Transverse colon (tissue), 4 donors: ENCODE measurements at regions not wholly inside any gene's neighbourhood (a gene's known extent, or its start where the extent isn't known, plus 50 kb on each side); places are given as distances from the start of the nearest gene placed in this dataset.
A peak's percentile ranks its signal among the peaks of the same experiment; 100 is the strongest.

Source experiments
- DNase-seq: peaks from one replicate; pipeline ENCODE4 v3.0.0-alpha.2; 2019
- H3K27ac ChIP-seq, 4 donors: fragments of 200-600 bp; sonication (generic); 2 replicates each; pipeline ENCODE4 v1.5.1; 2016 to 2018; ENCODE audit warnings: inconsistent platforms in 4 of 4
- H3K27me3 ChIP-seq: fragments of 200-600 bp; sonication (generic); 2 replicates; pipeline ENCODE4 v1.5.1; 2017; ENCODE audit warnings: inconsistent platforms
- H3K36me3 ChIP-seq, 4 donors: fragments of 200-600 bp; sonication (generic); 2 replicates each; pipeline ENCODE4 v1.5.1; 2017 to 2019; ENCODE audit warnings: inconsistent platforms in 4 of 4
- H3K4me1 ChIP-seq, 4 donors: fragments of 200-600 bp; sonication (generic); 2 replicates each; pipeline ENCODE4 v1.5.1; 2017 to 2020; ENCODE audit warnings: inconsistent platforms in 4 of 4
- H3K4me3 ChIP-seq, 4 donors: fragments of 200-600 bp; sonication (generic); 1 replicate in 1 of 4; 2 replicates in 3 of 4; pipeline versions ENCODE4 v1.5.1 to v1.6.1; 2017 to 2019; ENCODE audit warnings: inconsistent platforms in 4 of 4
- H3K9me3 ChIP-seq, 2 donors: fragments of 200-600 bp; sonication (generic); 2 replicates each; pipeline ENCODE4 v1.5.1; 2017 to 2019; ENCODE audit warnings: inconsistent platforms in 2 of 2
- CTCF ChIP-seq, 5 experiments: fragments of 200-600 bp in 3 of 5; fragments of 450-650 bp in 2 of 5; sonication (generic) in 3 of 5; IDR thresholded peaks; 1 replicate in 2 of 5; 2 replicates in 3 of 5; pipeline ENCODE4 v1.5.1; 2016 to 2017; ENCODE audit warnings: antibody characterized with exemption in 5 of 5, inconsistent platforms in 3 of 5, mild to moderate bottlenecking in 2 of 5, moderate library complexity in 1 of 5
- EP300 ChIP-seq: sonication (generic); formaldehyde crosslinking; IDR thresholded peaks from one replicate; pipeline ENCODE4 v1.6.1; 2017; ENCODE audit warnings: antibody characterized with exemption, low read depth
- POLR2A ChIP-seq: fragments of 450-650 bp; IDR thresholded peaks from one replicate; pipeline ENCODE4 v1.6.1; 2016; ENCODE audit warnings: antibody characterized with exemption, mild to moderate bottlenecking, moderate library complexity
- POLR2AphosphoS5 ChIP-seq, 3 donors: sonication (generic); formaldehyde crosslinking; IDR thresholded peaks; one replicate each; pipeline ENCODE4 v1.6.1; 2016; ENCODE audit warnings: antibody characterized with exemption in 3 of 3
- WGBS, 2 donors: methylation state at CpG; one replicate each; pipeline ENCODE4 v1.1.5; 2018; ENCODE audit warnings: low coverage in 1 of 2; 5-methylcytosine and 5-hydroxymethylcytosine counted together
- in situ Hi-C, 4 donors: fragments of 200-750 bp; cut with MboI; loops; one replicate each; pipeline versions ENCODE4 v1.15.0 to v1.15.1; 2017; ENCODE audit warnings: low sequenced_read_pairs in 3 of 4, low pct_ligation_motif_present in 1 of 4, low pct_unique_long_range_greater_than_20kb in 1 of 4
- intact Hi-C: fragments of 100-400 bp; cut with DNase I; formaldehyde crosslinking; loops from one replicate; pipeline ENCODE4 v1.15.1; 2023; ENCODE audit warnings: low total_unique reads

GRCh38 chr2:38441346-38441745 lies 64.3 kb upstream of the ATL2 start:
- no peak for DNase-seq
- Histone ChIP-seq H3K36me3 (no peaks in the 10 kb centered on the region), H3K27ac (peak overlapping the region in 2 of 4 donors; percentile 57 to 68), H3K27me3 (no peaks in the 10 kb centered on the region), H3K4me1 (peaks cover 0 to 25% (median 1%) of the 10 kb centered on the region in 4 donors), H3K4me3 (no peak overlapping the region), H3K9me3 (no peaks in the 10 kb centered on the region)
- intact Hi-C loops (no loop called here), in situ Hi-C loops (no loop called here)
- WGBS, 2 donors = 20 to 75% methylated on average over 2 to 7 of the region's 7 CpGs
- TF ChIP-seq CTCF (IDR thresholded peaks at IDR 0.05) (no peak), POLR2AphosphoS5 (IDR thresholded peaks at IDR 0.05) (no peak), EP300 (no peak), POLR2A (no peak)

GRCh38 chr2:38440655-38441054 lies 63.6 kb upstream of the ATL2 start:
- in situ Hi-C loops = no loop called here

GRCh38 chr2:38439863-38440262 lies 62.8 kb upstream of the ATL2 start:
- H3K36me3 ChIP-seq = no peaks in the 10 kb centered on the region
- no peaks in the 10 kb centered on the region for H3K27me3 ChIP-seq
- 38 to 65% methylated on average over 1 to 3 of the region's 3 CpGs for whole genome bisulfite sequencing, 2 donors
- no peak overlapping the region for H3K27ac ChIP-seq
- DNase-seq = no peak
- H3K4me3 ChIP-seq = no peak overlapping the region
- in situ Hi-C loops (no loop called here), intact Hi-C loops (no loop called here)
- no peak for TF ChIP-seq POLR2AphosphoS5 (IDR thresholded peaks at IDR 0.05)
- TF ChIP-seq CTCF (IDR thresholded peaks at IDR 0.05) = no peak
- peaks cover 0 to 25% (median 1%) of the 10 kb centered on the region in 4 donors for H3K4me1 ChIP-seq
- H3K9me3 ChIP-seq = no peaks in the 10 kb centered on the region

More at GRCh38 chr2:38440655-38441054, 63.6 kb upstream of the ATL2 start:
- no peak for DNase-seq
- Histone ChIP-seq H3K27me3 (no peaks in the 10 kb centered on the region), H3K27ac (no peak overlapping the region), H3K36me3 (no peaks in the 10 kb centered on the region), H3K4me3 (no peak overlapping the region), H3K9me3 (no peaks in the 10 kb centered on the region), H3K4me1 (peaks cover 0 to 25% (median 1%) of the 10 kb centered on the region in 4 donors)
- 37 to 64% methylated on average over 3 to 5 of the region's 5 CpGs for WGBS, 2 donors
- TF ChIP-seq CTCF (IDR thresholded peaks at IDR 0.05) (no peak), POLR2AphosphoS5 (IDR thresholded peaks at IDR 0.05) (no peak), EP300 (no peak), POLR2A (no peak)
- intact Hi-C loops = no loop called here

- intact Hi-C loops = no loop called here
- H3K27ac ChIP-seq = no peak overlapping the region
Measured at GRCh38 chr2:38438883-38439612, 62.0 kb upstream of the ATL2 start.

More at GRCh38 chr2:38438883-38439612, 62.0 kb upstream of the ATL2 start:
- Histone ChIP-seq H3K4me1 (peaks cover 0 to 25% (median 1%) of the 10 kb centered on the region in 4 donors), H3K4me3 (no peak overlapping the region), H3K27me3 (no peaks in the 10 kb centered on the region), H3K9me3 (no peaks in the 10 kb centered on the region), H3K36me3 (no peaks in the 10 kb centered on the region)
- 49 to 61% methylated on average over 2 of the region's 2 CpGs for WGBS, 2 donors
- TF ChIP-seq CTCF (IDR thresholded peaks at IDR 0.05) (no peak), EP300 (no peak)
- no peak for DNase-seq
- in situ Hi-C loops = no loop called here
